Activated CD4-positive, alpha-beta T cell treated with anti-CD3 and anti-CD28 coated beads for 1 hour (primary cell): ENCODE measurements at regions not wholly inside any gene's neighbourhood (a gene's known extent, or its start where the extent isn't known, plus 50 kb on each side); places are given as distances from the start of the nearest gene placed in this dataset.

Experiments
- DNase-seq: peaks from one replicate; pipeline ENCODE4 v3.0.0-alpha.2; 2020

DNA sequence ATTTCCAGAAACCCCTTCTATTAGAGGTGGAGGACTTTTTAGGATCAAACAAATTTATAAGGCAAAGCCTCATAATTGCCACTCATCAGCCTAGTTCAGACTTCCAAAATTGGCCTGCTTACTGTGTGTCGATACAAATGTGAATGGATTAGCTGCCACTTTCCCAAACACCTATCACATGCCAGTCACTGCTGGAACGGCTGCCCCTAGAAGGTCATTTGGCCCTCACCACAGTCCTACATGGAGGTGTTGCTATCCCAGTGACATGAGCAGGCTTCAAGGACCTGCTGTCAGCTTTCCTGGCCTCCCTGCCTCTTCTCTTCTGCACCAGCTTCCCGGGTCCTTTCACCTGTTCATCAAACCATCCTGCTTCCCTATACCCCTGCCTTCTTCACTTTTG, 279.2 kb upstream of the SKOR2 start:
- DNase-seq, result no peak

GRCh38 chr18:47528343-47528742, 276.9 kb upstream of the SKOR2 start:
- no peak for DNase-seq

DNA sequence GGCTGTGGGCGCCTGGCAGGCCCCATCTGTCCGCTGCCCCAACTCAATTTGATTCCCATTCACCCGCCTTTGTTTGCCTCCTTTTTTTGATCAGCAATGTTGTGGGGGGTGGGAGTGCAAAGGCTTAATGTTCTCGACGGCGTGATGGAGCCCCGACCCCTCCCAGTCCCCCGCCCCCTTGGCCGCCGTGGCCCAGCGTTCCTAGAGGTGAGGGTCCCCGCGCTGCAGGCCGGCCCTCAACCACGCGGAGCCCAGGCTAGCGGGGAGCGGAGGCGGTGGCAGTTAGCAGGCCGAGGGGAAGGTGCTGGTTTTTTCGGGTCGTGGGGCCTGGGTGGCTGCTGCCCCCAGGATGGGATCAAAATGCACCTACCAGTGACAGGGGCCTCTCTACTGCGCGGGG, 274.7 kb upstream of the SKOR2 start:
- DNase-seq, result no peak

GRCh38 chr18:47522359-47522758, 270.9 kb upstream of the SKOR2 start:
- DNase-seq, result no peak

GRCh38 chr18:47520263-47520662, 268.8 kb upstream of the SKOR2 start:
- no peak for DNase-seq

DNA sequence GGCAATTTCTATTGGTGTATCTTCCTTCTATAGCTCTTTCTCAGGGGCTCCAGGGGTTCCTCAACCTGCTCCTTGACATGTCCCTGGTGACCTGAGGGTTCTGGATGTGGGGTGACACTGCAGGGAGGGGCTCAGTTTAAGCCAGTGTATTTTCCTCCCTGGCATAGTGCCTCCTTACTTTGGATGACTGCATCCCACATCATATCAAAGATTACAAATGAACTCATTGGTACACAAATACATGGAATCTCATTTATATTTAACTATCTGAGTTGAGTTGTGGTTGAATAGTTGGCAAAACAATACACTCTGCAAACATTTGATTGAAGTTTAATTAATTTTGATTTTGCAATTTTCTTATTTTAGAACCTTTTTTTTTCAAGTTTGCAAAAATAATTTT, 268.2 kb upstream of the SKOR2 start:
- no peak for DNase-seq

GRCh38 chr18:47519277-47519676, 267.8 kb upstream of the SKOR2 start:
- no peak for DNase-seq

DNA sequence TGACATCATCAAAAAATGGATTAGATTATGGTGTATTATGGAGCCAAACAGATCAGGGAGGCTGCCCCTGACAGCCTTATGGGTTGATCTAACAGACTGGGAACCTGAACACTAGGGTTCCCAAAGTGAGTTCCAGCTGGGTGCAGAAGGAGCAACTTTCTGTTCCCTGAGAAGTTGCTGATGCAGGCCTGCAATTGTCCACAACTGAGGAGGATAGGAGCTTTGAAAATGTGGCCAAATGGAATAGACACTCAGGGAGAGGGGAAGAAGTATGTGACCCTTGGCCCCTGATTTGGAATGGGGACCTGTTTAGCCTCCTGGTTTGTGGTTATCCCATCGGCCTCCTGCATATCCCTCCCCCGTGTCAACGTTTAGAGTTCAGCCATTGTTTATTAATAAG, 262.2 kb upstream of the SKOR2 start:
- no peak for DNase-seq

DNA sequence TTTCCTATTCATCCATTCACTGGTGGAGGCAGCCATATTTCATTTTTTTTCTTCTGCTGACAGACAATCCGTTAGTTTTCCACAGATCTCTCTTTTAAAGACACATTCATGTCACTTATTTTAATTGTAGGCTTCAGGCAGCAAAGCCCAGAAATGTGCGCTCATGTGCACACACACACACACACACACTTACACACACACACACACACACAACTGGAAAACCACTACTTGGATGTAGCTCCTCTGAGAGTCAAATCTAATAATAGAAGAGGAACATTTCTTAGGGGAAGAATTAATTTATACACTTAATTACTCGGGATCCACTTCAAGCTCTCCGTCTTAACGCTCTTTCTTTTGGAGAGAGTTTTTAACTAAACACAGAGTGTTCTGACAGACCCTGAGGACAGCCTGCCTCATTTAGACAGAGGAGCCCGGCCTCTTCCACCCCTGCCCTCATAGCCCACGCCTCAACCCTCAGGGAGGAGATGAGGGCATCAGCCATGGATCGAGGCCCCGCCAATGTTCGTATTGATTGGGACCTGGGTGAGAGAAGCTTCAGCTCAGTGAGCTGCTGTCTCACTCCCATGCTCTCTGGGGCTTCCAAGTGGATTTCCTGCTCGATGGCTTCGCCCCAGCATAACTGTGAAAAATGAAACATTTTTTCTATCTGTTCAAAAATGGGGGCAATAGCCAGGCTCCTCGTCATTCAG, 261.4 kb upstream of the SKOR2 start:
- DNase-seq, result no peak

DNA sequence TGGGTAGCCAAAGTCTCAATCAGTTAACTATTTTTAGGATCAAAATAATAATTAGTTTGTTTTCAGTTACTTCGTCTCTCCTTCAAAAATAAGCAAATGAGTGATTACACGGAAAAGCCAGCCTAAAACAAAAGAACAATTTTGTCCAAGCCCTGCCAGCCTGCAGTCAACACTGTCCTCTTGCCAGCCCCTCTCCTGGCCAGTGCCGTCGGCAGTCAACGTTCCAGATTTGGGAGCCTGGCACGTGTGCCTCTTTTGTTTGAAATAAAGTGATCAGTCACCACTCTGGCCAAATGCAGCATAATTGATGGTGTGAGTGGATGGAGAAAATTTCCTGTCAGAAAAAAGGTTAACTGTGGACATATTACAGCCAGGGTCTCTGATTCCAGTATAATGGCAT, 260.6 kb upstream of the SKOR2 start:
- DNase-seq, result no peak

- no peak for DNase-seq
Observed at GRCh38 chr18:47510831-47511230, 259.4 kb upstream of the SKOR2 start.

DNA sequence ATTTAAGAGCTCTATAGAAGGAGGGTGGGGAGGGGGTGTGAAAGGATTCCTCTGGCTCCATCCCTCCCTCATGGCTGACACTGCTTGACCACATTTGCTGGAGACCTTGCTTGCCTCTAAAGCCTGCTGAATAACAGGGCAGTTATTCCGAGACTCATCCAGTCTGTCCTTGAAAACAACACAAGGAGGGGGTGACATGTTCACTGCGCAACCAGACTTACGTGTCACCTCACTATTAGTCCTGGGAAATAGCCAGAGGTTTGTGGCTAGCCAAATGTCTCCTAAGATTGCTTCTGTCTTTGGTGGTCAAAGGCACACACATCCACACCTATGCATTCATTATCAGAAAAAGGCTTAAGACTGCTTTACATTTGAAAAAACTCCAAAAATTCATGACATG, 256.2 kb upstream of the SKOR2 start:
- no peak for DNase-seq

DNA sequence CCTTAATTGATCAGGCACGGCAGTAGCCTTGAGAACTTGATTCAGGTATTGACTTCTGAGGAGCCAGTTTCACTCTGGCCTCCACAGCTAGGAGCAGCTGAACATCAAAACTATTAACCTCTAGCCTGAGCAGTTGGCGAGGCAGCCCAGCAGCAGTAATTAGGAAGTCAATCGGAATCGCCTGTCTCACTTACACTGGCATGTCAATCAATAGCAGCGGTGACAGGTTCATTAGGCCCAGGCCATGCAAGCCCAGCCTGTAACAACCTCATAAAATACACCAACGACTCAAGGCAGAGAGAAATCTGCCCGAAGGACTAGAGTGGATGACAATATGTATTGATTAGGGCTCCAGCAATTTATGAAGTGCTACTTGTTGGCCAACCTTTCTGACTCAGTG, 255.4 kb upstream of the SKOR2 start:
- no peak for DNase-seq

GRCh38 chr18:47501946-47502345, 250.5 kb upstream of the SKOR2 start:
- no peak for DNase-seq

DNA sequence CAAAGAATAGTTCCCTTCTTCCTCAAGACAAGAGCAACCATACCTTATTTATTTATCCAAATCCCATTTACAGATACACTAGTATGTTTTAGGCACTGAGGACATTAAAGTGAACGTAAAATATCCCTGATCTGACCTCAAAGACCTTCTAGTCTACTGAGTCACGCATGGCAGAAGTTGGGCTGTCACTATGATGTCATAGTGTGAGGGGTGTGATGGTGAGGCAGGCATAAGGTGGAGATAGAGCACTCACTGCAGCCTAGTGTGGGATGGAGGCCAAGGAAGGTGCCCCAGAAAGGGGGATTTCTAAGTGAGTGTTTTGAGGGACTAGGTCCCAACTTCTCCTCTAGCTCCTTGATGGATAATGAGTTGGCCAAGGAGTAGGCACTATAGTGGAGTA, 249.5 kb upstream of the SKOR2 start:
- no peak for DNase-seq

- DNase-seq, result no peak
Observed at GRCh38 chr18:47492691-47493090, 241.2 kb upstream of the SKOR2 start.

GRCh38 chr18:47490882-47491281, 239.4 kb upstream of the SKOR2 start:
- DNase-seq, result no peak

GRCh38 chr18:47485221-47485797, 233.8 kb upstream of the SKOR2 start:
- no peak for DNase-seq

GRCh38 chr18:47484068-47484467, 232.6 kb upstream of the SKOR2 start:
- no peak for DNase-seq

- no peak for DNase-seq
Observed at GRCh38 chr18:47480166-47480565, 228.7 kb upstream of the SKOR2 start.

- no peak for DNase-seq
Observed at GRCh38 chr18:47471784-47472183, 220.3 kb upstream of the SKOR2 start.

DNA sequence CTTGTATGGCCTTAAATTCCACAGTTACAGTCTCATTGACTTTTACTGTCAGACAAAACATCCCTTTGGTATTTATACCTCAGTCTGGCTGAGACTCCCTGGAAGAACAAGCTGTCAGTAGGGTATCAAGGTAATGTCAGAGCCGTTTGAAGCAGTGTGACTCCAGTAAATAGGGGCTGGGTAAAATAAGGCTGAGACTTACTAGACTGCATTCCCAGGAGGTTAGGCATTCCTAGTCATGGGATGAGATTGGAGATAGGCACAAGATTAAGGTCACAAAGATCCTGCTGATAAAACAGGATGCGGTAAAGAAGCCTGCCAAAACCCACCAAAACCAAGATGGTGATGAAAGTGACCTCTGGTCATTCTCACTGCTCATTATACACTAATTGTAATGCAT, 219.5 kb upstream of the SKOR2 start:
- DNase-seq, result no peak

DNA sequence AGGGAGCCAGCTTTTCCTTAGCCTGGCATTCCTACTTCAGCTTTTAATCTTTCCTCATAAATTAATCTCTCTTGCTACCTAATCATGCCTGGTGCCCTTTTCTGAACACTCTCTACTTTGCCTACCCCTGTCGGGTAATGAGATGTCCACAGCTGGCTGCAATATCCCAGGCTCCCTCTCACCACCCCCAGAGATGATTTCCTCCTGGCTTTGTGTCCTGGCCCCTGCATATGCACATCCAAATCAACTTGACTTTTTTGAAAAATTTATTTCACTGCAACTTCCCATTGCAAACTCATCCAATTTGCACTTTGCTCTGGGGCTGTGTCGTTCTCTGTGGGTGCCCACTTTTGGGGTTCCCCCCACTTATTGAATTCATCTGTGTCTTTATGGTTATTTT, 218.1 kb upstream of the SKOR2 start:
- DNase-seq, result no peak

GRCh38 chr18:47461977-47462376, 210.5 kb upstream of the SKOR2 start:
- DNase-seq, result no peak

DNA sequence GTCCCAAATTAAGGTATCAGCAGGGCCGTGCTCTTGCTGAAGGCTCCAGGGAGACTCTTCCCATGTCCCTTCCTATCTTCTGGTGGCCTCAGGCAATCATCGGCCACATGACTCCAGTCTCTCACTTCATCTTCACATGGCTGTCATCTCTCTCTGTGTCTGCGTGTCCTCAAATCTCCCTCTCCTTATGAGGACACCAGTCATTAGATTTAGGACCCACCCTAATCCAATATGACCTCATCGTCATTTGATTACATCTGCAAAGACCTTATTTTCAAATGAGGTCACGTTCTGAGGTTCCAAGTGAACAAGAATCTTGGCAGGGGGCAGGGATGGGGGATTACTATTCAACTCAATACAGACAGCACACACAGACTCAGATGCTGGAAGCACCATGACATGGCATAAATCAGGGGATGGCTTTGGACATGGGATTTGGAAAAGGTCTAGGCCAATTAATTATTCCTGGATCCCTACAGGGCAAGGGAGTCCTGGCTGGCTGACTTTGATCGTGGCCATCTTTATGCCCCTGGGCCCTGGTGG, 210.0 kb upstream of the SKOR2 start:
- no peak for DNase-seq
